Skin epidermis (tissue), 12 donors: ENCODE measurements at regions not wholly inside any gene's neighbourhood (a gene's known extent, or its start where the extent isn't known, plus 50 kb on each side); places are given as distances from the start of the nearest gene placed in this dataset.

Experiments
- H3K27ac ChIP-seq, 21 experiments: fragments of 200-600 bp; sonication (generic) in 11 of 21; one replicate each; pipeline ENCODE4 v1.5.0; 2020; ENCODE audit warnings: mild to moderate bottlenecking in 3 of 21, inconsistent platforms in 2 of 21, moderate library complexity in 2 of 21
- H3K4me3 ChIP-seq, 7 experiments: fragments of 200-600 bp; sonication (generic) in 2 of 7; one replicate each; pipeline ENCODE4 v1.5.0; 2020; ENCODE audit warnings: inconsistent platforms in 2 of 7, mild to moderate bottlenecking in 2 of 7, moderate library complexity in 1 of 7

- Histone ChIP-seq H3K4me3 (no peak overlapping the region), H3K27ac (no peak overlapping the region)
Measured at GRCh38 chr20:52612046-52612632, 360.0 kb upstream of the TSHZ2 start.

GRCh38 chr20:52610749-52611148 lies 361.4 kb upstream of the TSHZ2 start:
- H3K4me3 ChIP-seq: no peak overlapping the region
- no peak overlapping the region for H3K27ac ChIP-seq

- Histone ChIP-seq H3K4me3 (no peak overlapping the region), H3K27ac (no peak overlapping the region)
Measured at GRCh38 chr20:52601295-52601971, 370.7 kb upstream of the TSHZ2 start.

GRCh38 chr20:52596256-52596655 lies 375.9 kb upstream of the TSHZ2 start:
- no peak overlapping the region for H3K4me3 ChIP-seq
- H3K27ac ChIP-seq: no peak overlapping the region

GRCh38 chr20:52595518-52595917 lies 376.6 kb upstream of the TSHZ2 start:
- no peak overlapping the region for H3K4me3 ChIP-seq
- H3K27ac ChIP-seq: no peak overlapping the region

- H3K4me3 ChIP-seq: no peak overlapping the region
- no peak overlapping the region for H3K27ac ChIP-seq
Measured at GRCh38 chr20:52593654-52594053, 378.5 kb upstream of the TSHZ2 start.

- no peak overlapping the region for H3K27ac ChIP-seq
- no peak overlapping the region for H3K4me3 ChIP-seq
Measured at GRCh38 chr20:52592567-52592966, 379.6 kb upstream of the TSHZ2 start.

GRCh38 chr20:52590100-52590499 lies 382.1 kb upstream of the TSHZ2 start:
- no peak overlapping the region for H3K4me3 ChIP-seq
- no peak overlapping the region for H3K27ac ChIP-seq

- Histone ChIP-seq H3K27ac (no peak overlapping the region), H3K4me3 (no peak overlapping the region)
Measured at GRCh38 chr20:52589251-52589812, 382.8 kb upstream of the TSHZ2 start.

- no peak overlapping the region for H3K4me3 ChIP-seq
Measured at GRCh38 chr20:52586660-52587059, 385.5 kb upstream of the TSHZ2 start.

GRCh38 chr20:52585333-52585732 lies 386.8 kb upstream of the TSHZ2 start:
- no peak overlapping the region for H3K4me3 ChIP-seq
- no peak overlapping the region for H3K27ac ChIP-seq

More at GRCh38 chr20:52586660-52587059, 385.5 kb upstream of the TSHZ2 start:
- no peak overlapping the region for H3K27ac ChIP-seq

GRCh38 chr20:52578559-52578958 lies 387.0 kb upstream of the ZFP64 start:
- Histone ChIP-seq H3K27ac (no peak overlapping the region), H3K4me3 (no peak overlapping the region)

GRCh38 chr20:52577696-52578095 lies 386.1 kb upstream of the ZFP64 start:
- no peak overlapping the region for H3K27ac ChIP-seq

GRCh38 chr20:52572687-52573086 lies 381.1 kb upstream of the ZFP64 start:
- H3K27ac ChIP-seq: no peak overlapping the region
- H3K4me3 ChIP-seq: no peak overlapping the region

More at GRCh38 chr20:52577696-52578095, 386.1 kb upstream of the ZFP64 start:
- no peak overlapping the region for H3K4me3 ChIP-seq

- H3K4me3 ChIP-seq: no peak overlapping the region
- H3K27ac ChIP-seq: no peak overlapping the region
Measured at GRCh38 chr20:52569201-52569600, 377.6 kb upstream of the ZFP64 start.

GRCh38 chr20:52565614-52566013 lies 374.0 kb upstream of the ZFP64 start:
- Histone ChIP-seq H3K27ac (no peak overlapping the region), H3K4me3 (no peak overlapping the region)

- no peak overlapping the region for H3K4me3 ChIP-seq
- no peak overlapping the region for H3K27ac ChIP-seq
Measured at GRCh38 chr20:52564594-52564993, 373.0 kb upstream of the ZFP64 start.

GRCh38 chr20:52552181-52552872 lies 360.7 kb upstream of the ZFP64 start:
- Histone ChIP-seq H3K4me3 (no peak overlapping the region), H3K27ac (no peak overlapping the region)

- no peak overlapping the region for H3K4me3 ChIP-seq
Measured at GRCh38 chr20:52542131-52542530, 350.6 kb upstream of the ZFP64 start.

GRCh38 chr20:52540509-52540908 lies 348.9 kb upstream of the ZFP64 start:
- Histone ChIP-seq H3K4me3 (no peak overlapping the region), H3K27ac (no peak overlapping the region)

More at GRCh38 chr20:52542131-52542530, 350.6 kb upstream of the ZFP64 start:
- no peak overlapping the region for H3K27ac ChIP-seq

GRCh38 chr20:52539891-52540290 lies 348.3 kb upstream of the ZFP64 start:
- Histone ChIP-seq H3K27ac (no peak overlapping the region), H3K4me3 (no peak overlapping the region)
